ENCODE measurements at regions not wholly inside any gene's neighbourhood (a gene's known extent, or its start where the extent isn't known, plus 50 kb on each side); places are given as distances from the start of the nearest gene placed in this dataset.
"Not testable (repeated sequence)": the region's sequence is repeated elsewhere in the genome, so short reads cannot be mapped to it uniquely, and the experiment has no call there.

DNA sequence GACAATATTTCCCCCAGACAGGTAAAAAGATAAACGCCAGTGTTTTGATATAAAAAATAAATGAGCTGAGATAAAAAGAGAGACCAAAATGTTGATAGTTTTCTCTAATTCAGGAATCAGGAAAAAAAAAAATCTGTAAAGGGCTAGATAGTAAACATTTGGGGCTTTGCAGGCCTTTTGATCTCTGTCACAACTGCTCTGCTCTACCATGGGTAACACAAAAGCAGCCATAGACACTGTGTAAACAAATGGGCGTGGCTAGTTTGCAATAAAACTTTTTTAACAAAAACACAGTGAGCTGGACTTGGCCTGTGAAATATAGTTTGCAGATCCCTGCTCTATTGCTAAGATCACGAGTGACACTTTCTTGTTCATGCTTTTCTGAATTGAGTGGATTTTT, 219.1 kb upstream of the STXBP5 start:
- no peak for DNase-seq (ENCODE audit: low spot score)

DNA sequence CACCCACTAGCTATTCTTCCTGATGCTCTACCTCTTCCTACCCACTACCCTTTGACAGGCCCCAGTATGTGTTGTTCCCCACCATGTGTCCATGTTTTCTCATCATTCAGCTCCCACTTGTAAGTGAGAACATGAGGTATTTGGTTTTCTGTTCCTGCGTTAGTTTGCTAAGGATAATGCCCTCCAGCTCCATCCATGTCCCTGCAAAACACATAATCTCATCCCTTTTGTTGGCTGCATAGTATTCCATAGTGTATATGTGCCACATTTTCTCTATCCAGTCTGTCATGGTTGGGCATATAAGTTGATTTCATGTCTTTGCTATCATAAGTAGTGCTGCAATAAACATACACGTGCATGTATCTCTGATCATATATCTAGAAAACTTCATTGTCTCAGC, 218.3 kb upstream of the STXBP5 start:
- no peak for DNase-seq (ENCODE audit: low spot score)

- DNase-seq (ENCODE audit: low spot score) = not testable (repeated sequence)
Measured at GRCh38 chr6:146987938-146988337, 216.3 kb upstream of the STXBP5 start.

DNA sequence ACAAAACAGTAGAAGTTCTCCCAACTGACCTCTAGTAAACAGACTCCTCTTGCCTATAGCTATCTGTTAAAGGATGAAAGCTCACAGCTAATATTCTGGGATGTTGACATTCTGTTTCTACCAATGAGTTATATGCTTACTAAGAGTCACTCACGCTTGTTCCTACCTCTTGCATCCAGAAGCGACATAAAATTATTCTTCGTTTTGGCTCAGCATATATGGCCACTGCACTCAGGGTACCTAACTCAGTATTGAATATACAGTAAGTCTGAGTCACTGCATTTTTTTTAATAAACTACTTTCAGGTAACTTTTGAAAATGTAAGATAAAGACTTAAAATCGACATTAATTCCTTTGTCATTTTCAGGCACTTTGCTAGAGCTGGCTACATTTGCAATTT, 214.4 kb upstream of the STXBP5 start:
- DNase-seq (ENCODE audit: low spot score) = no peak

DNA sequence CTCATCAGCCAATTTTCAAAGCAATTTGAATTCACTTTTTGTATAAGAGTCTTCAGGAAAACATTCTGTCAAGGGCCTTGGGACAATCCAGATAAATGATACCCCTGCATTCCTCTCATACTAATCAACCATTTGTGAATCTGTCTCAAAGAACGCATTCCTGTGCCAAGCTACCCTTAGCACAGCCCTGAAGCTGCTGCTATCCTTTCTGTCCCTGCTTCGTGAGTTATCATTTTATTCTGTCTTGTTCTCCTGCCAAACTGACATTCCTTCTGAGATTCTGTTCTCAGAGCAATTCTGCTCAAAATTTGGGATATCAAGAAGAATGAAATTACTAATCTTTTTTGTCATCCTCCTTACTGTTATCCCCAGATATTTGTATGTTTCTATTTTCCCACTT, 213.9 kb upstream of the STXBP5 start:
- DNase-seq (ENCODE audit: low spot score) = no peak

DNA sequence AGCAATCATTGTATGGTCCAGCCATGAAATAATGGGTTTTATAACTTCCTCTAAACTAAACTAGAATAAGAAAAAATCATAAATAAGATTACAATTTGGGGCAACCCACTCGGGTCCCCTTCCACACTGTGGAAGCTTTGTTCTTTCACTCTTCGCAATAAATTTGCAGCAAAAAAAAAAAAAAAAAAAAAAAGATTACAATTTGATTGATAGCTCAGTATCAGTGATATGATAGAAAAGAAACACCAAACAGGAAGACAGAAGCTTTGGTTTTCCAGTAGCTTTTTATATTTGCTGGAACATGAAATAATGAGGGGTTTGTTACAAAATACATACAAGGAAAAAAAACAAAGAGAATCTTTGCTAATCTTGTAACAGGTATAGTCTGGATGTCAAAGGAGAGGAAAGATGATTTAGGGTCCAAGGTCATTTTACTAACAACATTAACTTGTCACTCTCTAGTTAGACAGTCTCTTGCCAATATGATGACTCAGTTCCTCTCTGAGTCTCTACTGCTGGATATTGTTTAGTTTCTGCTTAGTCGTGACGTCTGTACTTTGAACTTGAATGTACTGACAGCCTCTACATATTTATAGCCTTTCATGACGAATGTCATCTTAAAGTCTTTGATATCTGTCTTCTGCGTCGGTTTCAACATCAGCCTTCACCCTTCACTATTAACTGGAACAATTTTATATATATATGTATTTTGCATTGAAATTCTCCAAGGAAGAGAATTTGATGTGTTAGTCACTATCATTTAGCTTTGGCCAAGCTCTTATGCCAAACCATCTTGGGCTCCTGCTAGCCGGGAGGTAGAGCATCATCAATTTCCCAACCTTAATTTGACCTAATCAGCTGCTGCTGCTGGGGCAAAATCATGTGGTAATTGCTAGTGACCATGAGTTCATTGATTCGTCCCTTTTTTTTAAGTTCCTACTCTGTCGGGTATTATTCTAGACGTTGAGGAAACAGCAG, 213.1 kb upstream of the STXBP5 start:
- DNase-seq (ENCODE audit: low spot score) = no peak

DNA sequence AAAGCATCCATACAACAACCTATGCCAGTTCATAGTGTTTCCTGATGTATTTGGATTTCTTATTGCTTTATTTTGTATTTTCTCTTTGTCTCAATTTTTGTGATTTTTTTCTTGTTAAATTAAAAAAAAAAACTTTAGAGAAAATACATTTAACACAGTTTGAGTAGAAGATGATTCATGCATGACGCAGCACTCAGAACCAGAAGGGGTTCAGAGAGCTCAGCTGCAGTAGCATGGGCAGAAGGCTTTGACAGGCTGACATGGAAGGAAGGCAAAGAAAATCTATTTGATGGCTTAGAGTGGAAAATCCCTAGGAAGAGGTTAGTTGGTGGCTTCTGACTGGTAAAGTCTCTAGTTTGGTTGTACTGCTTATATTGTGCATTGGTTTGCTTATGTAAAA, 207.2 kb upstream of the STXBP5 start:
- no peak for DNase-seq (ENCODE audit: low spot score)

DNA sequence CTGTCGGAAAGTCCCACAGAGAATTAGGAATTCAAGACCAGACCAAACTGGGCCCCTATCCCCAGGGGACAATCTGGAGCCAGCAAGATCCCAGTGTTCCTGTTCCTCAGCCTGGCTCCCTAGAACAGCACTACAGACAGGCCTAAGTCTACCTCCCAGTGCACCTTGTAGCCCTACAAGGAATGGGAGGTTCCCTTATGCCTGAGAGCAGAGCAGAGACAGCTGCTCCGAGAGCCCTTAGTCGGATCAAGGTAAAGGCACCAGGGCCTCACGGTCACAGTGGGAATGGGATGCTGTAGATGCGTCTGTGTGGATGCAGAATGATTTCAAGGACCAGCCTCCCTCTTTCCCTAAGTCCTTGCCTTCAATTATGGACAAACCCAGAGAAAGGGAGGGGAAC, 204.5 kb upstream of the STXBP5 start:
- DNase-seq (ENCODE audit: low spot score) = no peak

DNA sequence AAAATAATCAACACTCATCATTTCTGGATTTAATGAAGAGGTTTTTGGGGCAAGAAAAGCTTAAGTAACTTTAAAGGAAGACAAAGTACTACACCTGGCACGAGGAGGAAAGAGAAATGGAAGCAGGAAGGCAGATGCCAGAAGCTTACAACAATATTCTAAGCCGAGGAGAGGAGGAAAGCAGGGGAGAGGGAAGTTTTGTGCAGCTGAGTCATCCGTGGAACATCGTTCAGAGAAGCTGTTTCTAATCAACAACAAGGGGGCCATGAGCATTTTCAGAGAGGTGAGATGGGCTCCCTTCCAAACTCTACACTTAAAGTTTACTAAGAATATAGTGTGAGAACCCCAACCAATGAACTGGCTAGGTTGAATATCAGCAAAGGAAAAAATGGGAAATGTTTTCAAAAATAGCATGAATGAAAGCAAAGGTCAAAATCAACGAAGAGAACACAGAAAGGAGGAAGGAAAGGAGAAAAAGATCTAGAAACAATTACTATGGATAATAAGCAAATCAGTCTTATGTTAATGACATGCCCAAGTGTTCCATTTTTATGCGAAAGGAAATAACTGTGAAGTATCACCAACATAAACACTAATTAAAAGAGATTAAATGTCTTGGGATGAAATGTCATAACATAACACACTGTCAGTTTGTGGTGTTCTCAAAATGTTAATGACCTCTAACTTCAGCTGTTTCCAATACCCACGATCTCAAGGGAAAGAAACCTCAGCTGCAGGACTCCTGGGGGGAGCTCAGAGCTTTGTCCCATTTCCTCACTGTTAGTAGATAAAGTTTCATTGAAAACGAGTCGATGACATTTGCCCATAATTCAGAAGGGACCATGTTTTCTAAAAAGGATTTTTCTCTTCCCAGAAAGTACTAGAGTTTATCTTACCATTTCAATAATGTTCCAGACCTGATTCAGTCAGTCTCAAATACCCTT, 203.4 kb upstream of the STXBP5 start:
- DNase-seq (ENCODE audit: low spot score) = no peak

- no peak for DNase-seq (ENCODE audit: low spot score)
Measured at GRCh38 chr6:147001621-147002020, 202.6 kb upstream of the STXBP5 start.

- no peak for DNase-seq (ENCODE audit: low spot score)
Measured at GRCh38 chr6:147003186-147003585, 201.0 kb upstream of the STXBP5 start.

GRCh38 chr6:147005499-147005898, 198.7 kb upstream of the STXBP5 start:
- no peak for DNase-seq (ENCODE audit: low spot score)

DNA sequence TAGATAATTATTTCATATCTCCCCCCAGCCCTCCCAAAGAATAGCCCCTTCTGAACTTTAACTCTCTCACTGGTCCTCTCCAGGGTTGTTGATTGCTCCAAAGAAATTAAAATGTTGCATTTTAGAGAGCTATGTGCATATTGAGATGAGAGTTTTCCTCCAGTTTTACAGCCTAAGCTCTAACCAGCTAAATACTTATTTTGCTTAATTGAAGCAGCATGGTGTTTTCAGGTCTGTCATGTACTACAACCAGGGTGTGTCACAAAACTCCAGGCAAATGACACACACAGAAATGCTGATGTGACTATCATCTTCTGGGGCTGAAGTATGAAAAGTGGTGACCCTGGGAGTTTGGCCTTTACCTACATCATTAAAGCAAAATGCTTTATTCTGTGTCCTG, 196.8 kb upstream of the STXBP5 start:
- no peak for DNase-seq (ENCODE audit: low spot score)

DNA sequence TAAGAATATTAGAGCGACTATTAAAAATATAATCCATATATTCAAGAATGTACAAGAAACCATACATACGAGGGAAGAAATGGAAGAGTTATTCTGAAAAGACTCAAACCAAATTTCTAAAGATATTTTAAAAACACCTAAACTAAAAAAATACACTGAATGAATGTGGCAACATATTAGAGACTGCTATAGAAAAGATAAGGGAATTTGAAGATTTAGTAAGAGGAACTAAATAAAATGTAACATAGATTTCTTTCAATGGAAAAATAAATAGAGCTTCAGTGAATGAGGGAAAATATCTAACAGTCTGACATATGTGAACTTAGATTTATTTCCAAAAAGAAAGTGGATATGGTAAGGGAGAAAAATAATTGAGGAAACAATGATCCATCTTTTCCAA, 194.9 kb upstream of the STXBP5 start:
- no peak for DNase-seq (ENCODE audit: low spot score)

- no peak for DNase-seq (ENCODE audit: low spot score)
Measured at GRCh38 chr6:147015674-147016073, 188.5 kb upstream of the STXBP5 start.

GRCh38 chr6:147016440-147016839, 187.8 kb upstream of the STXBP5 start:
- no peak for DNase-seq (ENCODE audit: low spot score)

- no peak for DNase-seq (ENCODE audit: low spot score)
Measured at GRCh38 chr6:147017153-147017552, 187.1 kb upstream of the STXBP5 start.

- DNase-seq (ENCODE audit: low spot score) = no peak
Measured at GRCh38 chr6:147019001-147019400, 185.2 kb upstream of the STXBP5 start.

DNA sequence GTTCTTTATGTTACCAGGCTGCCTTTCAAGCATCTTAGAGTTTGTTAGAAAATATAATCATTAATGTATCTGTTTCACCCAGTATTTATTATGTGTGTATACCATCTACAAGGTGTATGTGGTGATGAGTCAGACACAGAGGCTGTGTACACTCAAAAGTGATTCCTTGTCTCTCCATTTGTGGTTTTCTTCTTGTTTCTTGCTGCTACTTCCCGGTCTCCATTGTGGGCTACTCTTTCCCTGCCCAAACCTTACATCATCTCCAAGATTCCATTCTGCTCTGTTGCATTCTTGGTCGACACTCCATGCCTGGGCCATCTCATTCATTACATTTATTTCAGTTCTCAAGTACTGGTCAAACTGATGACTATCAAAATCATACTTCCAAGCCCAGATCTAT, 182.2 kb upstream of the STXBP5 start:
- no peak for DNase-seq (ENCODE audit: low spot score)

- DNase-seq (ENCODE audit: low spot score) = no peak
Measured at GRCh38 chr6:147023148-147023547, 181.1 kb upstream of the STXBP5 start.

DNA sequence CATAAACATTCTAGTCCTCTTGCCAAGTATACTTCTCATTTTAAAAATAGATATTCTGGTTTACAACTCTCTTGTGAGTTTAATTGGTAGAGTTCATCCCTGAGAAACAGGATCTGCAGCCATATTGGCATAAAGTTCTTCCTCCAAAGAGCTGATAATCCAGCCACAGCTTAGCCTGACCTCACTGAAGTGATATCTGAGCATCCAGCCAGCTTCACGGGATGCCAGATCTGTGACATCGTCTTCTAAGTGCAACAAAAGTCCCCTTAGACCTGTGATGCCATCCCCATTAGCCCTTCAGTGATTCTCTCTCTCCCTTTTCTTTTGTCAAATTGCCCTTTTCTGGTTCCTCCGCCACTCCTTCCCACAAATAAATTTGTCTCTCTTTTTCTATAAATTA, 180.6 kb upstream of the STXBP5 start:
- no peak for DNase-seq (ENCODE audit: low spot score)

DNA sequence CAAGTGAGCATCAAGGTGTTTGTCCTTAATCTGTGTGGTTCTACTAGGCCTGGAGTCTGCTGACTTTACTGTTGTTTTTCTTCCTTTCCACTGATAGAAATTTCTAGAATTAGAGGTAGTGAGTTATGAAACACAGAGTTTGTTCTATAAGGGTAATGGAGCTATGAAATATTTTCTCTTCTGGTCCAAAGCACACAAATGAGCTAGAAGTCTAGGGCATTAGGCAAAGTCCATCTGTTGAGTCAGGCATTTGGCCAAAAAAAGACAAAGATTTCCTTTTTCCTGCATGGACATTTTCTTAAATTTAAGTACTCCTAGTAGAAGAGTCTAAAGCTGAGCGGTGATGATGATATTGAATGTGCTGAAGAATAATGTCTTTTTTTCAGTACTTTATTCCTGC, 174.3 kb upstream of the STXBP5 start:
- no peak for DNase-seq (ENCODE audit: low spot score)

DNA sequence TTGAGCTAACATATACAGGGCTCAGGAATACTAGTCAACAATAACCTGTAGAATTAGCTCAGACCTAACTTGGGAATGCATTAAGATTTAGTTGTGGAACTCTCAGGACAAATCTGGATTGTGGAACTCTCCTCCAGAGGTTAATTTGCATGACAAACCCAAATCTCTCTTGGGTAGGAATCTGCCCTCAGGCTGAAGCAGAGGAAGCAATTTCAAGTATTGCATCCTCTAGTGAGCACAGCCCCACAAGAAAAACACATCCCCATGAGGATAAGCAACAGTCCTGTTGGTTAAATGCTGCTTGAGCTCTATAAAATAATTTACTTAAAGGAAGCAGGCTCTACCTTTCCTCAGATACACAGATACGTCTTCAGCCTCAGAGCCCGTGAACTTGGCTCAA, 170.9 kb upstream of the STXBP5 start:
- no peak for DNase-seq (ENCODE audit: low spot score)
